Stomach smooth muscle (tissue), 2 donors: ENCODE measurements at regions not wholly inside any gene's neighbourhood (a gene's known extent, or its start where the extent isn't known, plus 50 kb on each side); places are given as distances from the start of the nearest gene placed in this dataset.
A peak's percentile ranks its signal among the peaks of the same experiment; 100 is the strongest.

Experiments used
- H3K27ac ChIP-seq: one replicate; pipeline ENCODE4 v1.7.0; 2013; ENCODE audit warnings: mild to moderate bottlenecking, low read length, inconsistent platforms
- H3K27me3 ChIP-seq, 2 donors: one replicate each; pipeline ENCODE4 v1.7.0; 2013; ENCODE audit warnings: low read length in 2 of 2; ENCODE audit not compliant: insufficient read depth in 2 of 2, control insufficient read depth in 1 of 2
- H3K36me3 ChIP-seq, 2 donors: one replicate each; pipeline ENCODE4 v1.7.0; 2013; ENCODE audit warnings: low read length in 2 of 2; ENCODE audit not compliant: control insufficient read depth in 2 of 2, insufficient read depth in 2 of 2
- H3K4me1 ChIP-seq: one replicate; pipeline ENCODE4 v1.7.0; 2013; ENCODE audit warnings: low read length; ENCODE audit not compliant: control insufficient read depth, insufficient read depth
- H3K4me3 ChIP-seq, 2 donors: one replicate each; pipeline ENCODE4 v1.7.0; 2013; ENCODE audit warnings: low read length in 2 of 2
- H3K9ac ChIP-seq, 2 donors: one replicate each; pipeline ENCODE4 v1.7.0; 2013; ENCODE audit warnings: low read length in 2 of 2, mild to moderate bottlenecking in 1 of 2
- H3K9me3 ChIP-seq, 2 donors: one replicate each; pipeline ENCODE4 v1.7.0; 2013; ENCODE audit warnings: low read length in 2 of 2; ENCODE audit not compliant: control insufficient read depth in 2 of 2
- donor health status: healthy.
- donor health status: Pancreatic carcinoma.

- H3K9me3 ChIP-seq: no peaks in the 10 kb centered on the region
- no peak overlapping the region for H3K4me3 ChIP-seq
- no peak overlapping the region for H3K9ac ChIP-seq
- no peaks in the 10 kb centered on the region for H3K36me3 ChIP-seq
- H3K27me3 ChIP-seq: no peaks in the 10 kb centered on the region
- no peak overlapping the region for H3K27ac ChIP-seq
- H3K4me1 ChIP-seq: no peaks in the 10 kb centered on the region
Measured at GRCh38 chr10:91061187-91061586, 140.3 kb upstream of the ANKRD1 start.

DNA sequence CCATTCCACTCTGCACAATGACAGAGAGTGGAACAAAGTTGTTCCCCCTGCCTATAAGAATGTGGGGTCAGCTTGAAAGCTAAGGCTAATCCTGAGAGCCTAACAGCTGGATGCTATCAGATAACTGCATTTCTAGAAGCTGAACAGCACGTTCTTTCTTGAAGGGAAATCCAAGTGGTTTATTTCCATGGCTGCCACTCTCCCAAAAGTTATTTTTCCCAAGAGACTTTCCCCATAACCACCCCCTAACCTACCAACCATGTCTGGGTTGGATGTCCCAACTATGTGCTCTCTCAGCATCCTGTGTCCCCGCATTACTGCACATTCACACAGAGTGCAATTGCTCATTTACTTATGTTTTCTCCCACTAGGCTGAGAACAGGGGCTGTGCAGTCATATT lies 140.7 kb upstream of the ANKRD1 start:
- no peak overlapping the region for H3K9ac ChIP-seq
- H3K27ac ChIP-seq: no peak overlapping the region
- no peaks in the 10 kb centered on the region for H3K4me1 ChIP-seq
- no peaks in the 10 kb centered on the region for H3K27me3 ChIP-seq
- H3K9me3 ChIP-seq: no peaks in the 10 kb centered on the region
- H3K4me3 ChIP-seq: no peak overlapping the region
- H3K36me3 ChIP-seq: no peaks in the 10 kb centered on the region

- H3K36me3 ChIP-seq: no peaks in the 10 kb centered on the region
- H3K9ac ChIP-seq: no peak overlapping the region
- H3K27ac ChIP-seq: no peak overlapping the region
- no peaks in the 10 kb centered on the region for H3K9me3 ChIP-seq
- H3K4me3 ChIP-seq: no peak overlapping the region
- no peaks in the 10 kb centered on the region for H3K4me1 ChIP-seq
- no peaks in the 10 kb centered on the region for H3K27me3 ChIP-seq
Measured at GRCh38 chr10:91062091-91062490, 141.2 kb upstream of the ANKRD1 start.

- no peaks in the 10 kb centered on the region for H3K27me3 ChIP-seq
- H3K4me3 ChIP-seq: no peak overlapping the region
- no peaks in the 10 kb centered on the region for H3K9me3 ChIP-seq
- H3K9ac ChIP-seq: no peak overlapping the region
- H3K36me3 ChIP-seq: no peaks in the 10 kb centered on the region
- peaks cover 2% of the 10 kb centered on the region for H3K4me1 ChIP-seq
- no peak overlapping the region for H3K27ac ChIP-seq
Measured at GRCh38 chr10:91071786-91072185, 148.7 kb upstream of the PCGF5 start.

GRCh38 chr10:91073286-91073979 lies 147.0 kb upstream of the PCGF5 start:
- Histone ChIP-seq H3K4me1 (peaks cover 12% of the 10 kb centered on the region), H3K9me3 (no peaks in the 10 kb centered on the region), H3K36me3 (no peaks in the 10 kb centered on the region), H3K9ac (no peak overlapping the region), H3K27ac (no peak overlapping the region), H3K27me3 (no peaks in the 10 kb centered on the region), H3K4me3 (no peak overlapping the region)

DNA sequence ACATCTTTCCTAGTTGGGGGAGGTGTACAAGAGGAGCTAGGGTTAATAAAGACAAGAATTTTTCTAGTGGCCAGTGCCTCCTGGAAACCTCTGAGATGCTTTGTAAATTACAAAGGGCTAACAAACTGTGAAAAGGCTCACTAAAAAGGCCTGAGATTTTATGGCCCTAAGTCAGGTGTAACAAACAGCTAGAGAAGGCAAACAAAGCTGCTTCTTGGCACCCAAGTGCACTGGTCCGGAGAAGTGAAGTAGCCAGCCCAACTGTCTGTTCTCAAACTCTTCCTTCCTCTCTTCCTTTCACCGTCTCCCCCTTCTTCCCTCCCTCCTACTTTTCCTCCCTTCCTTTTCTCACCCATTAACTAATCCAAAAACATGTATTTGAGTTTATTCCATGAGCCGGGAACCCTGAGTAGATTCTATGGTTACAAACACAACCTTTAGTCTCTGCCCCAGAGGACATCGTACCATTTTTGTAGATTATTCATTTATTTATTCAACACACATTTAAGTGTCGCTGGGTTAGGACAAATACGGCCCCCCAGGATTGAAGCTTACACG lies 143.4 kb upstream of the PCGF5 start:
- Histone ChIP-seq H3K27me3 (no peaks in the 10 kb centered on the region), H3K27ac (peak overlapping the region; percentile 6), H3K4me1 (peaks cover 12% of the 10 kb centered on the region), H3K9me3 (no peaks in the 10 kb centered on the region), H3K9ac (no peak overlapping the region), H3K4me3 (no peak overlapping the region), H3K36me3 (no peaks in the 10 kb centered on the region)

DNA sequence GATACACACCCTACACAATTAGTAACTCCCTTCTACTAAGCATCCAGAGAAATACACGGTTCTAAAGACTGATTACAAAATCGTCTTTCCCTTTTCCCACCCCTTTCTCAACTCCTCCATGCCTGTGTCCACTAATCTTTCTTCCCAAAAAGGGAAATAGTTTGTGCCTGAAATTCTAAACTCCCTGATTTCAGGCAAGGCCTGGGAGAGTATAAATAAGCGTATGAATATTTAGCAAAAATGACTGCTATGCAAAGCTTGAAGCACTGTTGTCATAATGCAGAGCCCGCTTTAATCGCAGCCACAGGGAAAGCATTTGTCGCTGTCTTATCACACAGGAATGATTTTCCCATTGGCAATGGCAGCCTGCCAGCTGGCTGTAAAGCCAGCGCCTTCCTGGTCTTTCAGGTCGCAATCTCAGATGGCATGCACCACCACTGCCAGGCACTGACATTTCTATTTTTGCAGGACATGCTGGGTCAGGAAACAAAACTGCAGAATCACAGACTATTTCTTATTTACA lies 142.9 kb upstream of the PCGF5 start:
- Histone ChIP-seq H3K36me3 (no peaks in the 10 kb centered on the region), H3K9me3 (no peaks in the 10 kb centered on the region), H3K4me1 (peaks cover 12% of the 10 kb centered on the region), H3K4me3 (peak overlapping the region in 1 of 2 donors; percentile 49), H3K27ac (no peak overlapping the region), H3K9ac (no peak overlapping the region), H3K27me3 (no peaks in the 10 kb centered on the region)

DNA sequence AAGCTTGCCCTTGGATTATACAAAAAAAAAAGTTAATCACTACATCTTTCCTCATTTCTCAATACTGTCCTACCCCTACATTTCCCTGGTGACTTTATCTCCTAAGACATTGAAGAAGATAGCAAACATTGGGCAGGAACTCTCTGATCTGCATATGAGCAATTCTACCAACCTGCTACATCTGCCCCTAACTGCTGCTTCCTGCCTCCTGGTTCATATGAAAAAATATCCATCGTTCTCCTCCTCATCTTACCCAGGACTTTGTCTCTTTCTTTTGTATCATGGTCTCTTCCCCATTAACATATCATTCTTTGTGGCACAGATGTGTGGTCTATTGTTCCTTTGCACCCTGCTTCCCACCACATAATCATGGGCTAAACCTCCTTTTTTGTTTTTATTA lies 139.7 kb upstream of the PCGF5 start:
- H3K9ac ChIP-seq: no peak overlapping the region
- H3K4me1 ChIP-seq: peaks cover 12% of the 10 kb centered on the region
- no peak overlapping the region for H3K4me3 ChIP-seq
- no peaks in the 10 kb centered on the region for H3K36me3 ChIP-seq
- H3K9me3 ChIP-seq: no peaks in the 10 kb centered on the region
- H3K27ac ChIP-seq: no peak overlapping the region
- no peaks in the 10 kb centered on the region for H3K27me3 ChIP-seq

DNA sequence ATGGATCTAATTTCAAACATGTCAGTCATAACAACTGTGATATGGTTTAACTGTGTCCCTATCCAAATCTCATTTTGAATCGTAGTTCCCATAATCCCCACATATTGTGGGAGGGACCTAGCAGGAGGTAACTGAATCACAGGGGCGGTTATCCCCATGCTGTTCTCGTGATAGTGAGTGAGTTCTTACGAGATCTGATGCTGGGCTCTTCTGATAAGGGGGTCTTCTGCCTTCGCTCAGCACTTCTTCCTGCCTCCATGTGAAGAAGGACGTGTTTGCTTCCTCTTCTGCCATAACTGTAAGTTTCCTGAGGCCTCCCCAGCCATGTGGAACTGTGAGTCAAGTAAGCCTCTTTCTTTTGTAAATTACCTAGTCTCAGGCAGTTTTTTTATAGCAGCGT lies 138.0 kb upstream of the PCGF5 start:
- H3K9me3 ChIP-seq: no peaks in the 10 kb centered on the region
- no peaks in the 10 kb centered on the region for H3K36me3 ChIP-seq
- H3K9ac ChIP-seq: no peak overlapping the region
- H3K27me3 ChIP-seq: no peaks in the 10 kb centered on the region
- H3K4me1 ChIP-seq: peaks cover 5% of the 10 kb centered on the region
- no peak overlapping the region for H3K27ac ChIP-seq
- no peak overlapping the region for H3K4me3 ChIP-seq

- Histone ChIP-seq H3K36me3 (no peaks in the 10 kb centered on the region), H3K9ac (no peak overlapping the region), H3K27ac (peak overlapping the region; percentile 13), H3K4me3 (peak overlapping the region; percentile 44 to 47), H3K27me3 (no peaks in the 10 kb centered on the region), H3K9me3 (no peaks in the 10 kb centered on the region), H3K4me1 (peaks cover 4% of the 10 kb centered on the region)
Measured at GRCh38 chr10:91088300-91089140, 131.9 kb upstream of the PCGF5 start.
